ENCODE measurements at regions not wholly inside any gene's neighbourhood (a gene's known extent, or its start where the extent isn't known, plus 50 kb on each side); places are given as distances from the start of the nearest gene placed in this dataset.

GRCh38 chr6:167208819-167209576, 51.2 kb upstream of the GPR31 start:
- no peak for ATAC-seq
- TF ChIP-seq CSRNP3 (CRISPR knock-in tag; IDR thresholded peaks at IDR 0.05) (no peak), ISL1 (CRISPR knock-in tag; IDR thresholded peaks at IDR 0.05) (no peak), POU6F1 (CRISPR knock-in tag; IDR thresholded peaks at IDR 0.05; ENCODE audit: borderline replicate concordance, low read depth) (no peak), ZFP3 (CRISPR knock-in tag; IDR thresholded peaks at IDR 0.05) (no peak), ZNF70 (CRISPR knock-in tag; IDR thresholded peaks at IDR 0.05) (no peak), ZNF565 (CRISPR knock-in tag; conservative IDR thresholded peaks at IDR 0.05; ENCODE audit: low read depth) (no peak), OSR1 (CRISPR knock-in tag; IDR thresholded peaks at IDR 0.05) (no peak), ZFP30 (CRISPR knock-in tag; IDR thresholded peaks at IDR 0.05) (no peak), PPARA (CRISPR knock-in tag; IDR thresholded peaks at IDR 0.05; ENCODE audit: borderline replicate concordance) (no peak)

- no peak for ATAC-seq
- TF ChIP-seq TCF4 (CRISPR knock-in tag; IDR thresholded peaks at IDR 0.05; ENCODE audit: borderline replicate concordance) = no peak
- TF ChIP-seq OSR1 (CRISPR knock-in tag; IDR thresholded peaks at IDR 0.05) = no peak
- TF ChIP-seq CSDC2 (CRISPR knock-in tag; IDR thresholded peaks at IDR 0.05) = no peak
- no peak for TF ChIP-seq POU6F1 (CRISPR knock-in tag; IDR thresholded peaks at IDR 0.05; ENCODE audit: borderline replicate concordance, low read depth)
- TF ChIP-seq ISL1 (CRISPR knock-in tag; IDR thresholded peaks at IDR 0.05) = no peak
- TF ChIP-seq PPARA (CRISPR knock-in tag; IDR thresholded peaks at IDR 0.05; ENCODE audit: borderline replicate concordance) = no peak
- TF ChIP-seq ZFP3 (CRISPR knock-in tag; IDR thresholded peaks at IDR 0.05) = no peak
- no peak for TF ChIP-seq CREB5 (CRISPR knock-in tag; IDR thresholded peaks at IDR 0.05; ENCODE audit: low read depth)
- no peak for TF ChIP-seq SNAI2 (CRISPR knock-in tag; IDR thresholded peaks at IDR 0.05)
- TF ChIP-seq ZNF8 (CRISPR knock-in tag; IDR thresholded peaks at IDR 0.05) = no peak
- TF ChIP-seq TOX (CRISPR knock-in tag; IDR thresholded peaks at IDR 0.05; ENCODE audit: borderline replicate concordance) = no peak
- TF ChIP-seq ZNF565 (CRISPR knock-in tag; conservative IDR thresholded peaks at IDR 0.05; ENCODE audit: low read depth) = no peak
- TF ChIP-seq ESRRG (CRISPR knock-in tag; IDR thresholded peaks at IDR 0.05) = no peak
- TF ChIP-seq GLIS3 (CRISPR knock-in tag; IDR thresholded peaks at IDR 0.05) = no peak
- no peak for TF ChIP-seq BACH2 (CRISPR knock-in tag; IDR thresholded peaks at IDR 0.05; ENCODE audit: borderline replicate concordance)
- TF ChIP-seq CSRNP3 (CRISPR knock-in tag; IDR thresholded peaks at IDR 0.05) = no peak
- TF ChIP-seq RARB (CRISPR knock-in tag; IDR thresholded peaks at IDR 0.05) = no peak
- TF ChIP-seq TSHZ2 (CRISPR knock-in tag; IDR thresholded peaks at IDR 0.05) = no peak
- no peak for TF ChIP-seq ZNF70 (CRISPR knock-in tag; IDR thresholded peaks at IDR 0.05)
Observed at GRCh38 chr6:167209577-167209975, 51.8 kb upstream of the GPR31 start.
